Kidney (tissue), 13 donors: ENCODE measurements at regions not wholly inside any gene's neighbourhood (a gene's known extent, or its start where the extent isn't known, plus 50 kb on each side); places are given as distances from the start of the nearest gene placed in this dataset.

ENCODE experiments used
- DNase-seq, 5 donors: peaks; one replicate each; pipeline ENCODE4 v3.0.0-alpha.2; 2013 to 2020
- FAIRE-seq: peaks from 2 replicates; lab custom pipeline; 2012; peaks lifted over from hg19 to GRCh38; lab: Jason Lieb, UNC
- H3K27ac ChIP-seq, 2 donors: one replicate each; pipeline ENCODE4 v1.7.0; 2013; ENCODE audit warnings: low read depth in 2 of 2, low read length in 2 of 2, inconsistent platforms in 1 of 2
- H3K27me3 ChIP-seq: one replicate; pipeline ENCODE4 v1.7.1; 2013; ENCODE audit warnings: low read length, inconsistent platforms; ENCODE audit not compliant: control insufficient read depth, insufficient read depth
- H3K36me3 ChIP-seq, 3 donors: one replicate each; pipeline versions ENCODE4 v1.7.0 to v1.7.1; 2013; ENCODE audit warnings: low read length in 3 of 3, control low read depth in 1 of 3, inconsistent platforms in 1 of 3; ENCODE audit not compliant: insufficient read depth in 3 of 3, control insufficient read depth in 2 of 3
- H3K4me1 ChIP-seq, 3 donors: one replicate each; pipeline versions ENCODE4 v1.7.0 to v1.7.1; 2013; ENCODE audit warnings: low read length in 3 of 3, inconsistent platforms in 1 of 3, low read depth in 1 of 3; ENCODE audit not compliant: control insufficient read depth in 2 of 3, insufficient read depth in 2 of 3
- H3K4me3 ChIP-seq, 3 donors: one replicate each; pipeline versions ENCODE4 v1.7.0 to v1.8.1; 2013; ENCODE audit warnings: low read length in 3 of 3, control low read depth in 1 of 3, inconsistent platforms in 1 of 3
- H3K9ac ChIP-seq, 3 donors: one replicate each; pipeline versions ENCODE4 v1.7.0 to v1.7.1; 2013; ENCODE audit warnings: low read length in 3 of 3, control low read depth in 1 of 3, inconsistent platforms in 1 of 3
- H3K9me3 ChIP-seq, 3 donors: one replicate each; pipeline versions ENCODE4 v1.7.0 to v1.7.1; 2013; ENCODE audit warnings: low read length in 3 of 3, control low read depth in 1 of 3, inconsistent platforms in 1 of 3; ENCODE audit not compliant: control insufficient read depth in 2 of 3, insufficient read depth in 1 of 3
- CTCF ChIP-seq: IDR thresholded peaks from 3 replicates; pipeline ENCODE4 v1.5.1; 2012; ENCODE audit warnings: mild to moderate bottlenecking, moderate library complexity, borderline replicate concordance; ENCODE audit not compliant: insufficient read depth; ENCODE audit errors: extremely low read depth
- intact Hi-C: fragments of 100-400 bp; cut with DNase I; formaldehyde crosslinking; loops from one replicate; pipeline ENCODE4 v1.11.1; 2022
- donor health status: control.
- donor health status: control.
- donor health status: control.
- donor health status: control.
- donor health status: control.
- donor health status: DM: yes; HTN: yes; CAD: no.
- donor health status: Normal renal cell carcinoma (clear cell type).

- FAIRE-seq: no peak
- no peak overlapping the region for H3K4me3 ChIP-seq
- intact Hi-C loops: no loop called here
- H3K36me3 ChIP-seq: no peaks in the 10 kb centered on the region
- H3K27me3 ChIP-seq: no peaks in the 10 kb centered on the region
- no peak for DNase-seq
- H3K4me1 ChIP-seq: no peaks in the 10 kb centered on the region
- H3K9me3 ChIP-seq: no peaks in the 10 kb centered on the region
- H3K9ac ChIP-seq: no peak overlapping the region
- no peak overlapping the region for H3K27ac ChIP-seq
- TF ChIP-seq CTCF: no peak
Measured at GRCh38 chr15:60122691-60123090, 118.6 kb downstream of the FOXB1 start.

- H3K36me3 ChIP-seq: no peaks in the 10 kb centered on the region
- H3K27me3 ChIP-seq: no peaks in the 10 kb centered on the region
- H3K4me1 ChIP-seq: no peaks in the 10 kb centered on the region
- TF ChIP-seq CTCF: no peak
- intact Hi-C loops: no loop called here
- DNase-seq (no peak), FAIRE-seq (no peak)
- H3K9me3 ChIP-seq: no peaks in the 10 kb centered on the region
- H3K4me3 ChIP-seq: no peak overlapping the region
- no peak overlapping the region for H3K27ac ChIP-seq
- no peak overlapping the region for H3K9ac ChIP-seq
Measured at GRCh38 chr15:60124460-60125070, 120.5 kb downstream of the FOXB1 start.

- no peaks in the 10 kb centered on the region for H3K9me3 ChIP-seq
- no peaks in the 10 kb centered on the region for H3K4me1 ChIP-seq
- no peaks in the 10 kb centered on the region for H3K36me3 ChIP-seq
- no peak overlapping the region for H3K9ac ChIP-seq
- FAIRE-seq: no peak
- TF ChIP-seq CTCF: no peak
- intact Hi-C loops: no loop called here
- no peak overlapping the region for H3K4me3 ChIP-seq
- no peak overlapping the region for H3K27ac ChIP-seq
- no peak for DNase-seq
- no peaks in the 10 kb centered on the region for H3K27me3 ChIP-seq
Measured at GRCh38 chr15:60125334-60125733, 121.2 kb downstream of the FOXB1 start.

- no peak overlapping the region for H3K27ac ChIP-seq
- H3K9ac ChIP-seq: no peak overlapping the region
- no peaks in the 10 kb centered on the region for H3K4me1 ChIP-seq
- no peaks in the 10 kb centered on the region for H3K27me3 ChIP-seq
- intact Hi-C loops: no loop called here
- TF ChIP-seq CTCF: no peak
- H3K9me3 ChIP-seq: no peaks in the 10 kb centered on the region
- no peaks in the 10 kb centered on the region for H3K36me3 ChIP-seq
- no peak overlapping the region for H3K4me3 ChIP-seq
- DNase-seq (no peak), FAIRE-seq (no peak)
Measured at GRCh38 chr15:60126200-60126599, 122.1 kb downstream of the FOXB1 start.
